K562 (cell line): ENCODE measurements at regions not wholly inside any gene's neighbourhood (a gene's known extent, or its start where the extent isn't known, plus 50 kb on each side); places are given as distances from the start of the nearest gene placed in this dataset.

Source experiments
- ATAC-seq: fragments of 200-7000 bp; cut with Tn5 transposase; 3 replicates; pipeline ENCODE4 v1.9.1; 2020; ENCODE audit warnings: moderate library complexity
- BruUV-seq: library from RNA; stranded (reverse); fragments of 400-500 nt; replicated peaks from 2 replicates; lab custom pipeline; 2021; lab: Mats Ljungman, UMichigan
- CTCF ChIA-PET: fragments of 300-600 bp; formaldehyde crosslinking; extraction: SDS; loops from one replicate; lab custom pipeline; 2021; ENCODE audit warnings: low intra/inter-chr PET ratio; lab: Yijun Ruan, JAX
- POLR2A ChIA-PET: fragments of 300-600, 350-650 bp; sonication (Branson Sonifier 250); formaldehyde crosslinking; extraction: SDS; loops from one replicate; lab custom pipeline; 2021; ENCODE audit warnings: antibody characterized with exemption, inconsistent platforms; lab: Yijun Ruan, JAX
- DNase-seq, 4 experiments: peaks; one replicate each; pipeline versions ENCODE4 v3.0.0 to v3.0.0-alpha.2; 2011 to 2018; ENCODE audit warnings: low spot score in 3 of 4, mixed read lengths in 3 of 4; ENCODE audit errors: extremely low read depth in 1 of 4
- FAIRE-seq: peaks from 2 replicates; lab custom pipeline; 2011; peaks lifted over from hg19 to GRCh38; lab: Jason Lieb, UNC
- H2AFZ ChIP-seq: 2 replicates; pipeline ENCODE4 v1.6.0; 2011; ENCODE audit warnings: low read depth, low read length, control low read depth, inconsistent platforms
- H3K27ac ChIP-seq: fragments of 200-600 bp; 3 replicates; pipeline ENCODE4 v1.8.0; 2011; ENCODE audit warnings: low read depth, mild to moderate bottlenecking, control low read depth, inconsistent platforms, low read length, moderate library complexity, mixed read lengths; ENCODE audit errors: extremely low read depth
- H3K27me3 ChIP-seq, 2 experiments: fragments of 300-600 bp in 1 of 2; 2 replicates in 1 of 2; 3 replicates in 1 of 2; pipeline versions ENCODE4 v1.6.0 to v1.8.0; 2011; ENCODE audit warnings: inconsistent platforms in 2 of 2, low read length in 2 of 2, mild to moderate bottlenecking in 1 of 2, mixed read lengths in 1 of 2, moderate library complexity in 1 of 2; ENCODE audit not compliant: control insufficient read depth in 2 of 2, insufficient read depth in 2 of 2
- H3K36me3 ChIP-seq: fragments of 300-600 bp; 3 replicates; pipeline ENCODE4 v1.8.0; 2011; ENCODE audit warnings: mild to moderate bottlenecking, low read length, inconsistent platforms; ENCODE audit not compliant: control insufficient read depth, insufficient read depth
- H3K4me1 ChIP-seq, 2 experiments: fragments of 200-600 bp in 1 of 2; replicated peaks in 1 of 2; 2 replicates in 1 of 2; 3 replicates in 1 of 2; pipeline versions ENCODE4 v1.5.1 to v1.8.0; 2011; ENCODE audit warnings: inconsistent platforms in 2 of 2, low read length in 2 of 2, mild to moderate bottlenecking in 1 of 2, mixed read lengths in 1 of 2, moderate library complexity in 1 of 2; ENCODE audit not compliant: control insufficient read depth in 2 of 2, insufficient read depth in 2 of 2
- H3K4me2 ChIP-seq: 2 replicates; pipeline ENCODE4 v1.6.1; 2011; ENCODE audit warnings: low read length, control low read depth, inconsistent platforms, mixed read lengths; ENCODE audit not compliant: insufficient read depth
- H3K4me3 ChIP-seq: fragments of 200-600 bp; sonication (generic), shearing (Covaris generic); 2 replicates; pipeline ENCODE4 v1.5.1; 2016; ENCODE audit warnings: control low read depth, inconsistent platforms
- H3K79me2 ChIP-seq: fragments of 200-600 bp; 3 replicates; pipeline ENCODE4 v1.8.0; 2011; ENCODE audit warnings: low read length, inconsistent platforms; ENCODE audit not compliant: control insufficient read depth, insufficient read depth
- H3K9ac ChIP-seq, 2 experiments: 2 replicates each; pipeline versions ENCODE4 v1.6.0 to v1.6.1; 2011; ENCODE audit warnings: low read depth in 2 of 2, low read length in 2 of 2, control low read depth in 1 of 2, inconsistent platforms in 1 of 2, mild to moderate bottlenecking in 1 of 2, mixed read lengths in 1 of 2; ENCODE audit not compliant: insufficient read depth in 1 of 2
- H3K9me1 ChIP-seq: one replicate; pipeline ENCODE4 v1.6.0; 2011; ENCODE audit warnings: inconsistent platforms, mild to moderate bottlenecking, low read length, moderate library complexity; ENCODE audit not compliant: control insufficient read depth, insufficient read depth
- H3K9me3 ChIP-seq: replicated peaks from 2 replicates; pipeline ENCODE4 v1.5.1; 2011; ENCODE audit warnings: low read depth, low read length, inconsistent platforms; ENCODE audit not compliant: control insufficient read depth, insufficient read depth
- H4K20me1 ChIP-seq: replicated peaks from 2 replicates; pipeline ENCODE4 v1.6.1; 2011; ENCODE audit warnings: low read length, inconsistent platforms, mixed read lengths; ENCODE audit not compliant: control insufficient read depth, insufficient read depth
- HOXB6 ChIP-seq: fragments of 250-450 bp; sonication (Bioruptor Pico); IDR thresholded peaks from 2 replicates; pipeline ENCODE4 v1.5.1; 2022; ENCODE audit warnings: mild to moderate bottlenecking, borderline replicate concordance
- IRF2 ChIP-seq: sonication (generic); formaldehyde crosslinking; IDR thresholded peaks from 2 replicates; pipeline ENCODE4 v1.8.1; 2022; ENCODE audit warnings: mild to moderate bottlenecking, missing genetic modification reagents
- PBX2 ChIP-seq, 2 experiments: IDR thresholded peaks in 1 of 2; conservative IDR thresholded peaks in 1 of 2; 2 replicates each; pipeline ENCODE4 v1.6.1; 2016; ENCODE audit warnings: low read depth in 2 of 2, mild to moderate bottlenecking in 1 of 2, missing compliant biosample characterization in 1 of 2, missing genetic modification characterization in 1 of 2, moderate library complexity in 1 of 2
- PPARD ChIP-seq: fragments of 250-450 bp; sonication (Bioruptor Pico); IDR thresholded peaks from 2 replicates; pipeline ENCODE4 v1.8.0; 2022; ENCODE audit warnings: inconsistent platforms, mild to moderate bottlenecking, moderate library complexity
- STAT6 ChIP-seq: sonication (generic); formaldehyde crosslinking; IDR thresholded peaks from 2 replicates; pipeline ENCODE4 v1.8.1; 2023; ENCODE audit warnings: mild to moderate bottlenecking, missing genetic modification reagents
- YBX1 ChIP-seq: fragments of 450-650 bp; IDR thresholded peaks from 2 replicates; pipeline ENCODE4 v1.7.1; 2016; ENCODE audit warnings: mild to moderate bottlenecking
- WGBS: fragments of 100-300 bp; shearing (Covaris generic); methylation state at CpG from one replicate; pipeline ENCODE4 v1.1.6; 2016; ENCODE audit warnings: low coverage, mixed read lengths; ENCODE audit not compliant: insufficient coverage; ENCODE audit errors: missing lambda C conversion rate; 5-methylcytosine and 5-hydroxymethylcytosine counted together
- in situ Hi-C: fragments of 300-500 bp; cut with MboI; formaldehyde crosslinking; loops from 4 replicates; pipeline ENCODE4 v1.15.0; 2018; ENCODE audit warnings: inconsistent platforms, mixed read lengths
- intact Hi-C: fragments of 100-400 bp; cut with micrococcal nuclease; formaldehyde crosslinking; loops from 2 replicates; pipeline ENCODE4 v1.14.2; 2022

GRCh38 chr18:55102501-55102900, 143.2 kb upstream of the CCDC68 start:
- Histone ChIP-seq H3K27me3 (no peaks in the 10 kb centered on the region), H2AFZ (no peak overlapping the region), H3K9me3 (no peaks in the 10 kb centered on the region), H3K4me1 (no peaks in the 10 kb centered on the region; a peak in 3 of 5 replicates), H3K27ac (no peak overlapping the region), H3K4me2 (no peak overlapping the region), H3K9me1 (no peaks in the 10 kb centered on the region), H3K9ac (no peak overlapping the region)
- in situ Hi-C loops = no loop called here
- CTCF ChIA-PET = no interaction called here
- no TSS peak for BruUV-seq
- intact Hi-C loops = loop anchor here (10.0 kb wide), 1 partner anchor 102 kb away; no protein-coding TSS in a partner anchor
- no peak for TF ChIP-seq IRF2 (CRISPR knock-in tag)
- TF ChIP-seq STAT6 (CRISPR knock-in tag) = no peak
- TF ChIP-seq, all 486 proteins: peak for 0
- POLR2A ChIA-PET = no interaction called here
- DNase-seq = no peak
- ATAC-seq = no peak
- Histone ChIP-seq H3K79me2 (no peaks in the 10 kb centered on the region), H3K4me3 (no peak overlapping the region), H4K20me1 (no peaks in the 10 kb centered on the region), H3K36me3 (no peaks in the 10 kb centered on the region)
- FAIRE-seq = no peak
- WGBS = 16% methylated on average over 3 of the region's 3 CpGs

- Histone ChIP-seq H3K4me3 (no peak overlapping the region), H3K9me1 (no peaks in the 10 kb centered on the region), H3K9me3 (no peaks in the 10 kb centered on the region), H3K36me3 (no peaks in the 10 kb centered on the region), H3K4me1 (no peaks in the 10 kb centered on the region; a peak in 3 of 5 replicates), H3K27me3 (no peaks in the 10 kb centered on the region), H3K27ac (no peak overlapping the region), H3K4me2 (no peak overlapping the region), H3K9ac (no peak overlapping the region), H4K20me1 (no peaks in the 10 kb centered on the region), H2AFZ (no peak overlapping the region), H3K79me2 (no peaks in the 10 kb centered on the region)
- no TSS peak for BruUV-seq
- ChIA-PET POLR2A (interaction anchor here (0.6 kb wide), 2 partner anchors 72 to 227 kb away, joined by 3 read pairs; no protein-coding TSS in a partner anchor), CTCF (no interaction called here)
- DNase-seq (no peak), FAIRE-seq (no peak), ATAC-seq (no peak)
- in situ Hi-C loops = no loop called here
- no peak for TF ChIP-seq YBX1
- no peak for TF ChIP-seq PBX2 (CRISPR knock-in tag; IDR thresholded peaks at IDR 0.05; ENCODE audit: low read depth)
- peak; percentile 39 for TF ChIP-seq PBX2 (tag; conservative IDR thresholded peaks at IDR 0.05; ENCODE audit: low read depth)
- TF ChIP-seq HOXB6 (CRISPR knock-in tag) = no peak
- no peak for TF ChIP-seq PPARD
- 24% methylated on average over 2 of the region's 2 CpGs for WGBS
- intact Hi-C loops = loop anchor here (10.0 kb wide), 1 partner anchor 103 kb away; no protein-coding TSS in a partner anchor
These were observed 142.2 kb upstream of the CCDC68 start for GRCh38 chr18:55101458-55101824.
